SK-N-SH (cell line): ENCODE measurements at regions not wholly inside any gene's neighbourhood (a gene's known extent, or its start where the extent isn't known, plus 50 kb on each side); places are given as distances from the start of the nearest gene placed in this dataset.

Source experiments
- CTCF ChIA-PET: fragments of 300-600, 350-600 bp; formaldehyde crosslinking; extraction: SDS; loops from one replicate; lab custom pipeline; 2021; lab: Yijun Ruan, JAX
- POLR2A ChIA-PET: fragments of 350-600 bp; sonication (Branson Sonifier 250); formaldehyde crosslinking; extraction: SDS; loops from one replicate; lab custom pipeline; 2020; ENCODE audit warnings: antibody characterized with exemption, inconsistent platforms; lab: Yijun Ruan, JAX
- DNase-seq: peaks from one replicate; pipeline ENCODE4 v3.0.0; 2012
- H2AFZ ChIP-seq: fragments of 200-600 bp; sonication (generic); 2 replicates; pipeline ENCODE4 v1.8.1; 2016; ENCODE audit warnings: antibody characterized with exemption, mild to moderate bottlenecking, low read depth
- H3F3A ChIP-seq: fragments of 200-600 bp; sonication (generic); replicated peaks from 2 replicates; pipeline ENCODE3; 2016; ENCODE audit warnings: antibody characterized with exemption, mild to moderate bottlenecking; ENCODE audit not compliant: insufficient read depth
- H3K27ac ChIP-seq, 2 experiments: fragments of 200-500 bp in 1 of 2; fragments of 200-600 bp in 1 of 2; sonication (Bioruptor generic) in 1 of 2; sonication (generic), shearing (Covaris generic) in 1 of 2; 2 replicates each; pipeline versions ENCODE4 v1.5.1 to v1.6.1; 2014 to 2016; ENCODE audit warnings: low read depth in 2 of 2, inconsistent platforms in 1 of 2, low read length in 1 of 2, mild to moderate bottlenecking in 1 of 2, mixed read lengths in 1 of 2
- H3K27me3 ChIP-seq: fragments of 200-600 bp; sonication (generic), shearing (Covaris generic); 2 replicates; pipeline ENCODE4 v1.6.1; 2016; ENCODE audit warnings: mixed run types; ENCODE audit not compliant: insufficient read depth
- H3K36me3 ChIP-seq, 2 experiments: fragments of 200-500 bp in 1 of 2; fragments of 200-600 bp in 1 of 2; sonication (Bioruptor generic) in 1 of 2; sonication (generic) in 1 of 2; replicated peaks in 1 of 2; 2 replicates each; pipeline versions ENCODE3 to v1.5.1; 2014 to 2016; ENCODE audit warnings: low read length in 1 of 2, mild to moderate bottlenecking in 1 of 2; ENCODE audit not compliant: insufficient read depth in 2 of 2, control insufficient read depth in 1 of 2
- H3K4me1 ChIP-seq, 2 experiments: fragments of 200-500 bp in 1 of 2; fragments of 200-600 bp in 1 of 2; sonication (Bioruptor generic) in 1 of 2; sonication (generic), shearing (Covaris generic) in 1 of 2; 2 replicates each; pipeline versions ENCODE4 v1.5.1 to v1.6.1; 2014 to 2016; ENCODE audit warnings: low read depth in 1 of 2, low read length in 1 of 2, mixed run types in 1 of 2; ENCODE audit not compliant: insufficient read depth in 2 of 2, control insufficient read depth in 1 of 2
- H3K4me2 ChIP-seq: fragments of 200-600 bp; sonication (generic), shearing (Covaris generic); 2 replicates; pipeline ENCODE4 v1.6.1; 2017; ENCODE audit warnings: mixed run types
- H3K4me3 ChIP-seq, 2 experiments: fragments of 200-500 bp in 1 of 2; fragments of 200-600 bp in 1 of 2; sonication (Bioruptor generic) in 1 of 2; sonication (generic), shearing (Covaris generic) in 1 of 2; 2 replicates each; pipeline versions ENCODE4 v1.5.1 to v1.8.1; 2014 to 2016; ENCODE audit warnings: low read depth in 2 of 2, inconsistent platforms in 1 of 2, low read length in 1 of 2, mild to moderate bottlenecking in 1 of 2, mixed read lengths in 1 of 2, moderate library complexity in 1 of 2
- H3K79me2 ChIP-seq: fragments of 200-600 bp; sonication (generic); 2 replicates; pipeline ENCODE4 v1.8.1; 2017; ENCODE audit warnings: mild to moderate bottlenecking; ENCODE audit not compliant: insufficient read depth
- H3K9ac ChIP-seq: fragments of 200-600 bp; sonication (generic); 2 replicates; pipeline ENCODE4 v1.6.1; 2017; ENCODE audit warnings: mixed run types
- H3K9me2 ChIP-seq: fragments of 200-600 bp; sonication (generic); 2 replicates; pipeline ENCODE4 v1.6.1; 2017; ENCODE audit warnings: mixed run types
- H3K9me3 ChIP-seq: fragments of 200-600 bp; sonication (generic); 2 replicates; pipeline ENCODE4 v1.6.1; 2017; ENCODE audit warnings: mixed run types, mild to moderate bottlenecking, moderate library complexity
- H4K20me1 ChIP-seq: fragments of 200-600 bp; sonication (generic); 2 replicates; pipeline ENCODE4 v1.6.1; 2017; ENCODE audit warnings: mild to moderate bottlenecking, mixed run types; ENCODE audit not compliant: insufficient read depth
- CTCF ChIP-seq: fragments of 200-600 bp; sonication (generic); IDR thresholded peaks from 2 replicates; pipeline ENCODE4 v1.6.1; 2017; ENCODE audit warnings: antibody characterized with exemption, mild to moderate bottlenecking, moderate library complexity
- ELF1 ChIP-seq: IDR thresholded peaks from 2 replicates; pipeline ENCODE4 v1.4.0; 2012
- EP300 ChIP-seq, 2 experiments: IDR thresholded peaks; 2 replicates each; pipeline versions ENCODE4 v1.4.0 to v1.6.1; 2012; ENCODE audit warnings: borderline replicate concordance in 1 of 2, low read depth in 1 of 2, low read length in 1 of 2
- EZH2phosphoT487 ChIP-seq: fragments of 200-600 bp; sonication (generic); IDR thresholded peaks from 2 replicates; pipeline ENCODE4 v1.6.1; 2017; ENCODE audit warnings: low read depth, mixed run types, mild to moderate bottlenecking, antibody characterized with exemption, moderate library complexity, borderline replicate concordance
- FOSL2 ChIP-seq: IDR thresholded peaks from 2 replicates; pipeline ENCODE4 v1.4.0; 2012; ENCODE audit warnings: low read depth, mild to moderate bottlenecking, moderate library complexity, borderline replicate concordance
- FOXJ3 ChIP-seq: sonication (generic); formaldehyde crosslinking; IDR thresholded peaks from 2 replicates; pipeline ENCODE4 v1.5.1; 2020; ENCODE audit warnings: mild to moderate bottlenecking, missing genetic modification reagents
- GABPA ChIP-seq: IDR thresholded peaks from 2 replicates; pipeline ENCODE4 v1.4.0; 2012; ENCODE audit warnings: low read depth, mild to moderate bottlenecking
- GATA2 ChIP-seq: sonication (generic); formaldehyde crosslinking; IDR thresholded peaks from 2 replicates; pipeline ENCODE4 v1.5.0; 2020; ENCODE audit warnings: mild to moderate bottlenecking, missing genetic modification reagents
- JUND ChIP-seq: IDR thresholded peaks from 2 replicates; pipeline ENCODE4 v1.4.0; 2012
- NFIC ChIP-seq: IDR thresholded peaks from 2 replicates; pipeline ENCODE4 v1.4.0; 2012; ENCODE audit warnings: borderline replicate concordance
- NRF1 ChIP-seq: IDR thresholded peaks from 2 replicates; pipeline ENCODE4 v1.6.1; 2012; ENCODE audit warnings: low read depth, mild to moderate bottlenecking, low read length
- PBX3 ChIP-seq: IDR thresholded peaks from 2 replicates; pipeline ENCODE4; 2012
- RAD21 ChIP-seq: IDR thresholded peaks from 2 replicates; pipeline ENCODE4 v1.6.1; 2012; ENCODE audit warnings: mild to moderate bottlenecking, low read length
- RFX5 ChIP-seq: IDR thresholded peaks from 2 replicates; pipeline ENCODE4 v1.6.1; 2012; ENCODE audit warnings: mild to moderate bottlenecking, improper control_type of control experiment, low read length
- RXRA ChIP-seq: IDR thresholded peaks from 2 replicates; pipeline ENCODE4 v1.4.0; 2012; ENCODE audit warnings: low read depth, mild to moderate bottlenecking, borderline replicate concordance
- SIN3A ChIP-seq: IDR thresholded peaks from 2 replicates; pipeline ENCODE4 v1.6.1; 2012; ENCODE audit warnings: low read depth, mild to moderate bottlenecking, low read length, moderate library complexity, borderline replicate concordance
- TAF1 ChIP-seq: IDR thresholded peaks from 2 replicates; pipeline ENCODE4 v1.6.1; 2012; ENCODE audit warnings: low read depth, mild to moderate bottlenecking, low read length, moderate library complexity, borderline replicate concordance
- TCF12 ChIP-seq: IDR thresholded peaks from 2 replicates; pipeline ENCODE4 v1.4.0; 2012
- ZBTB33 ChIP-seq: IDR thresholded peaks from 2 replicates; pipeline ENCODE4 v1.4.0; 2012; ENCODE audit warnings: low read depth, borderline replicate concordance
- WGBS: methylation state at CpG from one replicate; pipeline ENCODE4 v1.1.6; 2017; ENCODE audit warnings: low lambda C conversion rate; 5-methylcytosine and 5-hydroxymethylcytosine counted together
- TF ChIP-seq, protein P1 (sequence below): fragments of 150-350 bp; IDR thresholded peaks from 2 replicates; pipeline ENCODE4 v1.6.1; 2016; ENCODE audit warnings: mild to moderate bottlenecking, low read depth, low read length
- TF ChIP-seq, protein P2 (sequence below): IDR thresholded peaks from 2 replicates; pipeline ENCODE4 v1.4.0; 2012; ENCODE audit warnings: low read depth, borderline replicate concordance

GRCh38 chr4:43402393-43402792 lies 509.9 kb downstream of the GRXCR1 start:
- TF ChIP-seq FOSL2 (no peak), CTCF (no peak), GABPA (no peak), RAD21 (no peak), GATA2 (CRISPR knock-in tag) (no peak)
- Histone ChIP-seq H3K9ac (no peak overlapping the region), H3K9me2 (no peaks in the 10 kb centered on the region), H3K4me2 (no peak overlapping the region), H3K9me3 (no peaks in the 10 kb centered on the region), H3F3A (no peaks in the 10 kb centered on the region), H3K27ac (no peak overlapping the region), H3K79me2 (no peaks in the 10 kb centered on the region), H3K36me3 (no peaks in the 10 kb centered on the region), H3K27me3 (no peaks in the 10 kb centered on the region), H2AFZ (no peak overlapping the region), H3K4me3 (no peak overlapping the region), H3K4me1 (no peaks in the 10 kb centered on the region), H4K20me1 (no peaks in the 10 kb centered on the region)
- CTCF ChIA-PET = no interaction called here
- POLR2A ChIA-PET = no interaction called here
- WGBS = 9% methylated on average over 1 of the region's 1 CpG
- no peak for DNase-seq

- CTCF ChIA-PET = no interaction called here
- Histone ChIP-seq H3K4me3 (no peak overlapping the region), H3K36me3 (no peaks in the 10 kb centered on the region), H3K9me2 (no peaks in the 10 kb centered on the region), H4K20me1 (no peaks in the 10 kb centered on the region), H2AFZ (no peak overlapping the region), H3K9me3 (peaks cover 5% of the 10 kb centered on the region; the same call in 1 of the 2 replicates), H3K27me3 (no peaks in the 10 kb centered on the region), H3K27ac (no peak overlapping the region), H3K4me2 (no peak overlapping the region), H3F3A (no peaks in the 10 kb centered on the region), H3K79me2 (no peaks in the 10 kb centered on the region), H3K4me1 (no peaks in the 10 kb centered on the region), H3K9ac (no peak overlapping the region)
- POLR2A ChIA-PET = no interaction called here
- WGBS = 37% methylated on average over 9 of the region's 9 CpGs
- DNase-seq = no peak
- TF ChIP-seq TAF1 = no peak
- no peak for TF ChIP-seq CTCF
- no peak for TF ChIP-seq NFIC
- TF ChIP-seq, protein P1, sequence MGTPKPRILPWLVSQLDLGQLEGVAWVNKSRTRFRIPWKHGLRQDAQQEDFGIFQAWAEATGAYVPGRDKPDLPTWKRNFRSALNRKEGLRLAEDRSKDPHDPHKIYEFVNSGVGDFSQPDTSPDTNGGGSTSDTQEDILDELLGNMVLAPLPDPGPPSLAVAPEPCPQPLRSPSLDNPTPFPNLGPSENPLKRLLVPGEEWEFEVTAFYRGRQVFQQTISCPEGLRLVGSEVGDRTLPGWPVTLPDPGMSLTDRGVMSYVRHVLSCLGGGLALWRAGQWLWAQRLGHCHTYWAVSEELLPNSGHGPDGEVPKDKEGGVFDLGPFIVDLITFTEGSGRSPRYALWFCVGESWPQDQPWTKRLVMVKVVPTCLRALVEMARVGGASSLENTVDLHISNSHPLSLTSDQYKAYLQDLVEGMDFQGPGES = no peak
- no peak for TF ChIP-seq FOXJ3 (CRISPR knock-in tag)
- no peak for TF ChIP-seq TCF12
- no peak for TF ChIP-seq ELF1
- TF ChIP-seq JUND = no peak
- no peak for TF ChIP-seq SIN3A
- TF ChIP-seq RFX5 = no peak
- no peak for TF ChIP-seq PBX3
- no peak for TF ChIP-seq ZBTB33
- no peak for TF ChIP-seq RXRA
- TF ChIP-seq NRF1 = no peak
- TF ChIP-seq, protein P2, sequence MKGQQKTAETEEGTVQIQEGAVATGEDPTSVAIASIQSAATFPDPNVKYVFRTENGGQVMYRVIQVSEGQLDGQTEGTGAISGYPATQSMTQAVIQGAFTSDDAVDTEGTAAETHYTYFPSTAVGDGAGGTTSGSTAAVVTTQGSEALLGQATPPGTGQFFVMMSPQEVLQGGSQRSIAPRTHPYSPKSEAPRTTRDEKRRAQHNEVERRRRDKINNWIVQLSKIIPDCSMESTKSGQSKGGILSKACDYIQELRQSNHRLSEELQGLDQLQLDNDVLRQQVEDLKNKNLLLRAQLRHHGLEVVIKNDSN = no peak
- no peak for TF ChIP-seq EP300 (IDR thresholded peaks at IDR 0.05; ENCODE audit: borderline replicate concordance in 1 of 2, low read depth in 1 of 2, low read length in 1 of 2)
- TF ChIP-seq FOSL2 = no peak
- TF ChIP-seq EZH2phosphoT487 = no peak
- no peak for TF ChIP-seq RAD21
Observed at GRCh38 chr4:43410636-43411035, 518.1 kb downstream of the GRXCR1 start.
